Rectal smooth muscle tissue (tissue), 1 donor: ENCODE measurements at regions not wholly inside any gene's neighbourhood (a gene's known extent, or its start where the extent isn't known, plus 50 kb on each side); places are given as distances from the start of the nearest gene placed in this dataset.
A peak's percentile ranks its signal among the peaks of the same experiment; 100 is the strongest.

ENCODE experiments used
- H3K27ac ChIP-seq: one replicate; pipeline ENCODE4 v1.7.0; 2013; ENCODE audit warnings: low read depth, low read length, inconsistent platforms
- H3K27me3 ChIP-seq: one replicate; pipeline ENCODE4 v1.7.0; 2013; ENCODE audit warnings: low read length; ENCODE audit not compliant: control insufficient read depth, insufficient read depth
- H3K36me3 ChIP-seq: one replicate; pipeline ENCODE4 v1.7.0; 2013; ENCODE audit warnings: low read length; ENCODE audit not compliant: control insufficient read depth, insufficient read depth
- H3K4me1 ChIP-seq: one replicate; pipeline ENCODE4 v1.7.0; 2013; ENCODE audit warnings: low read length; ENCODE audit not compliant: control insufficient read depth, insufficient read depth
- H3K4me3 ChIP-seq: one replicate; pipeline ENCODE4 v1.7.0; 2013; ENCODE audit warnings: low read length
- H3K9ac ChIP-seq: one replicate; pipeline ENCODE4 v1.7.0; 2013; ENCODE audit warnings: low read length

DNA sequence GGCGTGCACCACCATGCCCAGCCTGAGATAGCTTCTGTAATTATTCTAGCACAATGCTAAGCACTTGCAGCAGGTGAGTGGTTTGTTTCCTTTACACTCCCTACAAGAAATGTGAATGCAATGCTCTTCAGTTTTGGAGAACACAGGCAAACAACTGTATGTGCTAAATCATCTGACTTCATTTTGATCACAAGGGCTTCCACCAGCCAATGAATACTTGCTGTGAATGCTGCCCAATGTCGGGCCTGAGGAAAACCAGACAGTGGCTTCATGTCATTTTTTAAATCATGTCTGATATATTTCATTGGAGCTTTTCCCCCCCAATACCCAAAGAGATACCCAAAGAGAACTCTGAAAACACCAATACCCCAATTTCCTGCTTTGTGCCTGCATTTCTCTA is 155.6 kb upstream of the XPO1 start:
- Histone ChIP-seq H3K27me3 (no peaks in the 10 kb centered on the region), H3K9ac (no peak overlapping the region), H3K4me3 (peak overlapping the region; percentile 98), H3K36me3 (no peaks in the 10 kb centered on the region), H3K4me1 (peaks cover 4% of the 10 kb centered on the region), H3K27ac (peak overlapping the region; percentile 80)

DNA sequence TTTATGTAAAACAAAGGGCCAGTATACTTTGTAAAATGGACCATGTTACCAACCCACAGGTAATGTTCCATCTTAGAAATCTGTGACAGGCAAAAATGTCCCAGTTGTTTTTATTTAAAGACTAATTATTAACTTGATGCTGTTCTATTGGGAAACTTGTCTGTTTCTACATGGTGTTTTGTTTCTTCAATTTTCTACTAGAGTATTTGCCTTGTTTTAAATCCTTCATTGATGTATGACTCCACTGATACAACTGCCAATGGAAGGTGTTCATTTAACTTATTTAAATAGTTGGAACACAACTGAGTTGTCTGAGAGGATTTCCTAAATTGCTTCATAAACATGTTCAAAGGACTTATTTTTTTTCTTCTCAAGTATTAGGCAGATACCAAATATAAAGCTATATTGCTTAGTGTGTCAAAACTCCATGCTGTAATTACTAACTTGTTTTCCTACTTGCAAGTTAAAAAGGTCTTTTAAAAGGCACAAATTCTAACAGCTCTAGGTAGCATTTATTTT is 152.0 kb upstream of the XPO1 start:
- H3K27ac ChIP-seq = no peak overlapping the region
- H3K27me3 ChIP-seq = no peaks in the 10 kb centered on the region
- H3K36me3 ChIP-seq = no peaks in the 10 kb centered on the region
- peaks cover 2% of the 10 kb centered on the region for H3K4me1 ChIP-seq
- H3K4me3 ChIP-seq = no peak overlapping the region
- no peak overlapping the region for H3K9ac ChIP-seq

- no peaks in the 10 kb centered on the region for H3K36me3 ChIP-seq
- H3K4me3 ChIP-seq = no peak overlapping the region
- no peak overlapping the region for H3K27ac ChIP-seq
Observed at GRCh38 chr2:61689568-61689967, 151.4 kb upstream of the XPO1 start.

DNA sequence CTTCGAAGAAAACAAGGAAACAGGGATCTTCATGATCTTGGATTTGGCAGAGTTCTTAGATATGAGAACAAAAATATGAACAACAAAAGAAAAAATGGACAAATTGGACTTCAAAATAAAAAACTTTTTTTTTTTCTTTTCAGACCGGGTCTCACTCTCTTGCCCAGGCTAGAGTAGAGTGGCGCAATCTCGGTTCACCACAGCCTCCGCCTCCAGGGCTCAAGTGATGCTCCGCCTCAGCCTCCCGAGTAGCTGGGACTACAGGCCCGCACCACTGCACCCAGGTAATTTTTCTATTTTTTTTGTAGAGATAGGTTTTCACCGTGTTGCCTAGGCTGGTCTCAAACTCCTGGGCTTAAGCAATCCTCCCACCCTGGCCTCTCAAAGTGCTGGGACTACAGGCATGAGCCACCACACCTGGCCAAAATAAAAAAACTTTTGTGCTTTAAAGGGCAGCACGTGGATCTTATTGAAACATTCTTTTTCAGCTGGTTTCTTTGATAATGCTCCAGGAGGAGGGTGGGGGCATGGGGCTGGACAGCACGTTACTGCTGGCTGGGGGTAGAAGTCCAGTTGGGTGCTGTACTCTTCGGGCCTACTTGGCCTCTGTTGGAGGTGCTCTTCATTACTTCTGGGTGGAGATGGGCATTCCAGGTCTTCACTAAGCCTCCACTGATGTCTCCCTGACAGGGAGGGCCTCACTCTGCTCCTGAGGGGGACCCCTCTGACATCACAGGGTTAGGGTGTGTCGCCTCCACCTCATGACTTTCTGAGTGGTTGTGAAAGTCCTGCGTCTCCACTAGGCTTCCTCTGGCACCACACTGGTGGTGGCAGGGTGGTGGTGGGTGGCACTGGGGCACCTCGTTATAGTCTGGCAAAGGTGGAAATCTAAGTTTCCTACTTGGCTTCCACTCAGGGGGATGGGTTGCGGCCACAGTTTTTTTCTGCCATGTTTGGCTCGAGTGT is 150.5 kb upstream of the XPO1 start:
- Histone ChIP-seq H3K4me3 (no peak overlapping the region), H3K4me1 (no peaks in the 10 kb centered on the region), H3K27me3 (no peaks in the 10 kb centered on the region), H3K9ac (no peak overlapping the region), H3K27ac (no peak overlapping the region), H3K36me3 (no peaks in the 10 kb centered on the region)

More at GRCh38 chr2:61689568-61689967, 151.4 kb upstream of the XPO1 start:
- Histone ChIP-seq H3K9ac (no peak overlapping the region), H3K4me1 (no peaks in the 10 kb centered on the region), H3K27me3 (no peaks in the 10 kb centered on the region)

DNA sequence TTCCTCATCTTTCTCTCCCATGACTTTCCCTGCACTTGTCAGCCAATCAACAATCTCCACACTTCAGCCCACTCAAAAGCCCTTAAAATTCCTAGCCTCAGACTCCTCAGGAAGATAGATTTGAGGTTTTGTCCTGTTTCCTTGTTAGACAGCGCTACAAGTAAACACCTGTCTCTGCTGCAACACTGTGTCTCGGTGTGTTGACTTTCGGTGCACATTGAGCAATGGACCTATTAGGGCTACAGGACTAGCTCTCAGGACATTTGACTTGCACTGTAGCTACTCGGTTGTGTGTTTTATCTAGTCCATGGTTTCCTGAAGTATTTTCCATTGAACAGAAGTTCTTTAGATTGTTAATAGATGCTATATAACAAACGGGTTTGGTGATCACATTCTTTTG is 140.9 kb upstream of the XPO1 start:
- no peak overlapping the region for H3K9ac ChIP-seq
- no peak overlapping the region for H3K4me3 ChIP-seq
- H3K36me3 ChIP-seq = no peaks in the 10 kb centered on the region

DNA sequence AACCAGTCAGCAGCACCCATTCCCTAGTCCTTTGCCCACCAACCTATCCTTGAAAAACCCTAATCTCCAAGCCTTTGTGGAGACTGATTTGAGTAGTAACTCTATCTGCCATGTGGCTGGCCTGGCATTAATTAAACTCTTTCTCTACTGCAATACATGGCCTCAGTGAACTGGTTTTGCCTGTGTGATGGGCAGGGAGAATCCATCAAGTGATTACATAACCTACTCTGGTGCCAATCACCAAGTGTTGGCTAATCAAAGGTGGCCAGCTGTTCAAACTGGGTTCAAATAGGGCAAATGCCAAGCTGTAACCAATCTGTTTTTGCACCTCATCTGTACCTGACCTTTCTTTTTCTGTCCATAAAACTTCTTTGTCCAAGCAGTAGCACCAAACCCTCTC is 139.8 kb upstream of the XPO1 start:
- no peak overlapping the region for H3K9ac ChIP-seq

More for the DNA sequence above, 140.9 kb upstream of the XPO1 start:
- no peaks in the 10 kb centered on the region for H3K27me3 ChIP-seq
- no peaks in the 10 kb centered on the region for H3K4me1 ChIP-seq
- no peak overlapping the region for H3K27ac ChIP-seq

DNA sequence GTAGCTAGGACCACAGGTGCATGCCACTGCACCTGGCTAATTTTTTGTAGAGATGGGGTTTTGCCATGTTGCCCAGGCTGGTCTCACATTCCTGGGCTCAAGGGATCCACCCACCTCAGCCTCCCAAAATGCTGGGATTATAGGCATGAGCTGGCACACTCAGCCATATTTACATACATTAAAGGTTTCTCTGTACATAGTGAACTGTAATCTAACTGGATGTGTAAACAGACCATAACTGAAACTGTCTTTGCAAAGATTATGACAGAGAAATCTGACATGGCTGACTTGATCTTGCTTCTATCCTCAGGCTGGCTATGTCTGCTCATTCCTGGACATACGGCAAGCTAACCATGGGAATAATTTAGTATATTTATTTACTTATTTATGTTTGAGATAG is 139.2 kb upstream of the XPO1 start:
- H3K4me3 ChIP-seq = no peak overlapping the region
- no peak overlapping the region for H3K9ac ChIP-seq

More for the DNA sequence above, 139.8 kb upstream of the XPO1 start:
- Histone ChIP-seq H3K4me3 (no peak overlapping the region), H3K4me1 (no peaks in the 10 kb centered on the region), H3K36me3 (no peaks in the 10 kb centered on the region), H3K27ac (no peak overlapping the region), H3K27me3 (no peaks in the 10 kb centered on the region)

DNA sequence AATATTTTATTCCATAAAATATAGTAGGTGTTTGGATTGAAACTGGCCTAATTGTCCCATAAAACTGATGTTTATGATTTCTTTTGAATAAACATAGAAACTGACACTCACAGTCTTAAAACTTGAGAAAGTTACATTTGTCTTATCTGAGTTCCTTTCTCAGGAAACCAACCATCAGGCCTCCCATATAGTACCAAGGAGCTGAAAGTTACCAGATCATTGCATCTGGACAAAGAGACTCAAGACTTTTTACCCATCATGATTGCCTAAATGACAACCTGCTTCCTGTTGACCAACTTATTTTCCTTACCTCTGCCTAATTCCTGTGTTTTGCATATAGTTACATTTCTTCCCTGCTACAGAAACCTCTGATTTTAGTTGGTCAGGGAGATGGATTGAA is 137.0 kb upstream of the XPO1 start:
- no peak overlapping the region for H3K4me3 ChIP-seq
- H3K27me3 ChIP-seq = no peaks in the 10 kb centered on the region
- H3K27ac ChIP-seq = no peak overlapping the region
- peaks cover 13% of the 10 kb centered on the region for H3K4me1 ChIP-seq
- H3K36me3 ChIP-seq = no peaks in the 10 kb centered on the region
- H3K9ac ChIP-seq = no peak overlapping the region

More for the DNA sequence above, 139.2 kb upstream of the XPO1 start:
- H3K4me1 ChIP-seq = no peaks in the 10 kb centered on the region
- no peak overlapping the region for H3K27ac ChIP-seq
- no peaks in the 10 kb centered on the region for H3K36me3 ChIP-seq
- H3K27me3 ChIP-seq = no peaks in the 10 kb centered on the region

- H3K4me1 ChIP-seq = peaks cover 13% of the 10 kb centered on the region
- H3K9ac ChIP-seq = no peak overlapping the region
- H3K27me3 ChIP-seq = no peaks in the 10 kb centered on the region
- peak overlapping the region; percentile 78 for H3K27ac ChIP-seq
- no peaks in the 10 kb centered on the region for H3K36me3 ChIP-seq
- H3K4me3 ChIP-seq = peak overlapping the region; percentile 52
Observed at GRCh38 chr2:61671561-61672315, 133.6 kb upstream of the XPO1 start.

GRCh38 chr2:61670591-61671501 is 132.7 kb upstream of the XPO1 start:
- no peaks in the 10 kb centered on the region for H3K27me3 ChIP-seq
- H3K4me1 ChIP-seq = peaks cover 13% of the 10 kb centered on the region
- H3K36me3 ChIP-seq = no peaks in the 10 kb centered on the region
- H3K4me3 ChIP-seq = peak overlapping the region; percentile 52
- peak overlapping the region; percentile 64 for H3K9ac ChIP-seq
- peak overlapping the region; percentile 78 for H3K27ac ChIP-seq

DNA sequence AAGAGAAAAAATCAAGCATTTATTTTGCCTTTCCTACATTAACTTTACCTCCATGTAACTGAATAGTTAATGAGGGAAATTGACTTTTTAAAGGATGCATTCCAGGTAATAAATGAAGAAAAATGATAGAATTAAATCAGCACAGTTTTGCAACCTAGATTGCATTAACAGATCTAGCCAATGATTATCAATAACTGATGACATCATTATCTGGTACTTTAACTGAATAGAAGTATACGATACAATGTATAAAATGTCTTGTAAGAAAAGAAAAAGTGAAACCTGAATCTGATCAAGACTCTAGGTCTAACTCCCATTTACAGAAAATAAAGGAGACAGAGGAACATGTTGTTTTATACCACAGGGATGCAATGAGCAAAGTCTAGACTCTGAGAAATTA is 126.0 kb upstream of the XPO1 start:
- Histone ChIP-seq H3K27ac (no peak overlapping the region), H3K9ac (no peak overlapping the region), H3K27me3 (no peaks in the 10 kb centered on the region), H3K4me1 (no peaks in the 10 kb centered on the region), H3K36me3 (no peaks in the 10 kb centered on the region), H3K4me3 (no peak overlapping the region)
